ENCODE measurements at regions not wholly inside any gene's neighbourhood (a gene's known extent, or its start where the extent isn't known, plus 50 kb on each side); places are given as distances from the start of the nearest gene placed in this dataset.

DNA sequence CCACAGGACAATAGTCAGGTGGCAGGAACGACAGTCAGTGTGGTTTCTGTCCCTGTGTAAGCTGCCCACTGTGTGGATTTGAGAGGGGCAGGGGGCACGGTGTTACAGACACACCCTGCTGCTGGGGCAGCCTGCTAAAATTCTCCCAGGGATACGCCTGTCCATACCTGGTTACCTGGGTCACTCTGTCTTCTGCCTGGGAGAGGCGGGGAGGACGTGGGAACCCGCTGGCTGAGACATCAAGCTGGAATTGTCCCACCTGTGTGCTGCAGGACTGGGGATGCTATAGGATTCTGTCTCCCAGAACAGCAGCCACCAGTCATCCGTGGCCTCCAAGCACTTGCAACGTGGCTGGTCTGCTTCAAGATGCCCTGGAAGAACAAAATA, 63.8 kb upstream of the LINC01488 start:
- CTCF ChIA-PET = interaction anchor here (0.6 kb wide), 1 partner anchor 126 kb away, joined by 3 read pairs; no protein-coding TSS in a partner anchor
- no peak overlapping the region for H3K27ac ChIP-seq
- POLR2A ChIA-PET (ENCODE audit: low non-redundant PET) = no interaction called here
- TF ChIP-seq, protein P1, sequence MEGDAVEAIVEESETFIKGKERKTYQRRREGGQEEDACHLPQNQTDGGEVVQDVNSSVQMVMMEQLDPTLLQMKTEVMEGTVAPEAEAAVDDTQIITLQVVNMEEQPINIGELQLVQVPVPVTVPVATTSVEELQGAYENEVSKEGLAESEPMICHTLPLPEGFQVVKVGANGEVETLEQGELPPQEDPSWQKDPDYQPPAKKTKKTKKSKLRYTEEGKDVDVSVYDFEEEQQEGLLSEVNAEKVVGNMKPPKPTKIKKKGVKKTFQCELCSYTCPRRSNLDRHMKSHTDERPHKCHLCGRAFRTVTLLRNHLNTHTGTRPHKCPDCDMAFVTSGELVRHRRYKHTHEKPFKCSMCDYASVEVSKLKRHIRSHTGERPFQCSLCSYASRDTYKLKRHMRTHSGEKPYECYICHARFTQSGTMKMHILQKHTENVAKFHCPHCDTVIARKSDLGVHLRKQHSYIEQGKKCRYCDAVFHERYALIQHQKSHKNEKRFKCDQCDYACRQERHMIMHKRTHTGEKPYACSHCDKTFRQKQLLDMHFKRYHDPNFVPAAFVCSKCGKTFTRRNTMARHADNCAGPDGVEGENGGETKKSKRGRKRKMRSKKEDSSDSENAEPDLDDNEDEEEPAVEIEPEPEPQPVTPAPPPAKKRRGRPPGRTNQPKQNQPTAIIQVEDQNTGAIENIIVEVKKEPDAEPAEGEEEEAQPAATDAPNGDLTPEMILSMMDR (conservative IDR thresholded peaks at IDR 0.05; ENCODE audit: low read depth) = no peak
- DNase-seq (ENCODE audit: low spot score) = no peak

DNA sequence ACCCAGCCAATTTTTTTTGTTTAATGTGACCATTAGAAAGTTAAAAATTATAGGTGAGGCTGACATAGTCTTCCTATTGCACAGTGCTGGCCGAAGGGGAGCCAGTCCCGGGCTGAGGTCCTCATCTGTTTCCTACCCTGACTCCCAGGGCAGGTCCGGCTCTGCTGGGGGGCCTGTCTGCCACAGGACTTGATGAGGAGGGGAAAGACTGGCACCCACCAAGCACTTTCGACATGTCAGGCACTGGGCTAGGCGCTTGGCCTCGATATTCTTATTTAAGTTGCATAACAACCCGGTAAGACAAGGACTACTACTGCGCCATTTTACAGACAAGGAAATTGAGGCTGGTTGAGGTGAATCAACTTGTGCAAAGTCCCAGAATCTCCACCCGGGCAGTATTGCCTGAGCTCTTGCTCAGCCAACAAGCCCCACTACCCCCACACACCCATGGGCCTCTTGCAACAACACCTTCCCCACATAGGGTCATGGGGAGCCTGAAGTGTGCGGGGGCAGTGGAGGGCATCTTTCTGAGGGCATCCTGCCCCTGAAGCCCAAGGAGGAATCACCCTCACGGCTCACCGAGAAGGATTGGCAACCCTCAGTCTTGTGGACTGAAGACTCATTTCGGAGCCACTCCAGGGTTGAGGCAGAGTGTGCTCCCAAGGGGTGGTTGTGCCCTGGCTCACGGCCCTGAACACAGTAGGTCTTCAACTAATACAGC, 62.7 kb upstream of the LINC01488 start:
- CTCF ChIA-PET = interaction anchor here (0.7 kb wide), 1 partner anchor 15 kb away, joined by 3 read pairs; no protein-coding TSS in a partner anchor
- peak overlapping the region; percentile 74; the same call in 1 of the 2 replicates for H3K27ac ChIP-seq
- no peak for DNase-seq (ENCODE audit: low spot score)
- POLR2A ChIA-PET (ENCODE audit: low non-redundant PET) = no interaction called here
- TF ChIP-seq, protein P1 (conservative IDR thresholded peaks at IDR 0.05; ENCODE audit: low read depth) = no peak

DNA sequence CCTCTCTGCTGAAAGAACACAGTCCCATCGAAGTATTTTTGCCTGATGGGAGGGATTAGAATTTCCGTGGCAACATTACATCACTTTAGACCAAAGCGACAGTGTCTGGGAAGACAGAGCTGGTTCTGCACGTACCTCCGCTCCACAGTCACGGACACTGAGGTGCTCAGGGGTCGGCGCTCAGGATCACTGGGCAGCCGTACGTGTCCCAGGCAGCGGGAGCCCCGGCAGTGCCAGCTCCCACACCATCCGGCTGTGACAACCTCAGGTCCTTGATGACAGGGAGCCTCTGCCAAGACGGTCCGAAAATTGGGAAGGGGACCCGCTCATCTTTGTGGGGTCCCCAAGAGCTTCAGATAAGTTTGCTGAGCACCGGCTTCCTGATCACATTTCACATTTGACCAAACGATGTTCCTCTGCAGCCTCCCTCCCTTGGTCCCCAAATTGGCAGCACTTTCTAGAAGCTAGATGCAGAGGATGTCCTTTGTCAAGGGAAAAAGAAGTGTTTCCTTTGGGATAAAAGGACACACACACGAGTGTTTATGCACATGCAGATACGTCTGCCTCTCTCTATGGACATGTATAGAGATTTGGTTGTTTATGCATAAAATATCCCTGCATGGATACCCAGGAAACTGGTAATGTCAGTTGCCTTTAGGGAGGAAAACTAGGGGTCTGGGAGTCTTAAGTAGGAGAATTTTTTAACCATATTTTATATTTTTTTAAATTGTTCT, 61.6 kb upstream of the LINC01488 start:
- DNase-seq (ENCODE audit: low spot score) = no peak
- peak overlapping the region; percentile 74 for H3K27ac ChIP-seq
- POLR2A ChIA-PET (ENCODE audit: low non-redundant PET) = no interaction called here
- TF ChIP-seq, protein P1 (conservative IDR thresholded peaks at IDR 0.05; ENCODE audit: low read depth) = no peak
- CTCF ChIA-PET = interaction anchor here (0.7 kb wide), 1 partner anchor 41 kb away, joined by 3 read pairs; no protein-coding TSS in a partner anchor

DNA sequence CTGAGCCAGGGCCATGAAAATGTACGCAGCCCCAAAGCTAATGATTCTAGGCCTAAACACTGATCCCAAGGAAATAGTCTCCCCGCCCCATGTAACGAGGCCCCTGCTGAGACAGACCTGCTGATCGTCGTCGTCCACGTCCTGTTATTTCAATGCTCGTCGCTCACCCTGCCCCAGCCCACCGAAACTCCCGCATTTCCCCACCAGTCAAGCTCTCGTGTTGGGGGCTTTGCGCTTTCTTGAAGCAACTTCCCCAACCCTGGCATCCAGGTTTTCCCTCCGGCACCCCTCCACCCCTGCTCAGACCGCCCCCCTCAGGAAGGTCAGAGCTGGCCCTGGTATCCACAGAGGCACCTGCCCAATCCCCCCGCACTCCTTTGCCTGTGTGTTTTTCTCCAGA, 58.8 kb upstream of the LINC01488 start:
- no peak for DNase-seq (ENCODE audit: low spot score)
- TF ChIP-seq, protein P1 (conservative IDR thresholded peaks at IDR 0.05; ENCODE audit: low read depth) = no peak
- H3K27ac ChIP-seq = no peak overlapping the region
- CTCF ChIA-PET = interaction anchor here (0.6 kb wide), 1 partner anchor 11 kb away, joined by 4 read pairs; no protein-coding TSS in a partner anchor
- POLR2A ChIA-PET (ENCODE audit: low non-redundant PET) = no interaction called here

DNA sequence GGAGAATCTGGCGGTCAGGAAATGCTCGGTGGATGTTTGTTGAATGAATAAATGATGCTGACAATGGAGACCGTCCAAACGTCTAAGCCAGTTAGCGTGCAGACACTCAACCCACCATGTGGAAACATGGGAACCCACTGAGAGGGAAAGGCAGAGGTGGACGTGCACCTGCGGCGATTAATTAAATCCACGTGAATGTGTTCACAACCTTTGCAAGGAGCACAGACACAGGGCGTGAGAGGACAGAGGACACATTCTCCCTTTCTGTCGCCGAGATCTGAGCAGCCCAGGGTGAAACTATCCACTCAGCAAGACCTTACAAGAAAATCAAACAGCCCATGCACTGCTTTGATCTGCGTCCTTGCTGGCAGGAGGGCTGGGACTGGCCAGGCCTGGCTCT, 58.3 kb upstream of the LINC01488 start:
- H3K27ac ChIP-seq = no peak overlapping the region
- TF ChIP-seq, protein P1 (conservative IDR thresholded peaks at IDR 0.05; ENCODE audit: low read depth) = no peak
- CTCF ChIA-PET = no interaction called here
- no peak for DNase-seq (ENCODE audit: low spot score)
- POLR2A ChIA-PET (ENCODE audit: low non-redundant PET) = no interaction called here

DNA sequence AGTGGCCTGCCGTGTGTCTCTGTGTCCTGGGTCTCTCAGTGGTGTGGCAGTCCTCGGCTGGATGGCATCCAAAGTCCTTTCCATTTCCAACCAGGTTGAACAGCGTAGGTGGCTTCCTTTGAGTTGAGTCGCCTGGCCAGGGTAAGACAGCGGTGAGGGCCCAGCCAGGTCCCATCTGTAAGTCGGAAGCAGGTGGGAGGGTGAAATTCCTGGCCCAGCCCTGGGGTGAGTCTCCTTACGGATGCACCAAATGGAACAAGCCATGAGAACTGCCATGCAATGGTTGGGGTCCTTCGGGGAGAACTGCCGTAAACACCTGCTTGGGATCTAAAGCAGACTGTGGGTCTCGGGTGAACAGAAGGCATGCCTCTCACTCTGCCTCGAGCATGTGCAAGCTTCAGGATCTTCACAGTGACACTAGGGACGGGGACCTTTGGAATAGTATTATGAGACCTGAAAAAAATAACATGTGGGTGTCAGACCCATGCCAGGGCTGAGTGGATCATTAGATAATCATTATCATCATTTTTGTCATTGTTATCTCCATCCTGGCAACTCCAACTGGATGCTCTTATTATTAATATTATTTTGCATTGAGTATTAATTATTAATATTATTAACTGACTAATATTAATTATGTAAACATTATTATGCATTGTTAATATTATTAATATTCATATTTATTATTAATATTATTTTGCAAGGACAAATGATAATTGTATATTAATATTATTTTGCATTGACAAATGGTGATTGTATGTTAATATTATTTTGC, 57.7 kb upstream of the LINC01488 start:
- TF ChIP-seq, protein P1 (conservative IDR thresholded peaks at IDR 0.05; ENCODE audit: low read depth) = no peak
- ChIA-PET POLR2A (ENCODE audit: low non-redundant PET) (no interaction called here), CTCF (no interaction called here)
- no peak for DNase-seq (ENCODE audit: low spot score)
- H3K27ac ChIP-seq = no peak overlapping the region

Data from RWPE1 (cell line).